Right renal pelvis (tissue), 4 donors: ENCODE measurements at regions not wholly inside any gene's neighbourhood (a gene's known extent, or its start where the extent isn't known, plus 50 kb on each side); places are given as distances from the start of the nearest gene placed in this dataset.
"Not testable (repeated sequence)": the region's sequence is repeated elsewhere in the genome, so short reads cannot be mapped to it uniquely, and the experiment has no call there.

Experiments
- DNase-seq, 4 donors: peaks; one replicate each; pipeline ENCODE4 v3.0.0-alpha.2; 2013; ENCODE audit warnings: low read depth in 4 of 4, low spot score in 3 of 4, missing footprints in 1 of 4

- DNase-seq: no peak
Measured at GRCh38 chr18:11468617-11469016, 140.8 kb upstream of the SLC35G4 start.

GRCh38 chr18:11468120-11468519 is 141.3 kb upstream of the SLC35G4 start:
- DNase-seq: no peak

- DNase-seq: no peak
Measured at GRCh38 chr18:11467611-11468010, 141.8 kb upstream of the SLC35G4 start.

- DNase-seq: no peak
Measured at GRCh38 chr18:11464129-11464528, 145.3 kb upstream of the SLC35G4 start.

GRCh38 chr18:11458447-11458846 is 150.9 kb upstream of the SLC35G4 start:
- DNase-seq: no peak

- not testable (repeated sequence) for DNase-seq
Measured at GRCh38 chr18:11457853-11458252, 151.5 kb upstream of the SLC35G4 start.

- DNase-seq: no peak
Measured at GRCh38 chr18:11454040-11454439, 155.4 kb upstream of the SLC35G4 start.

- not testable (repeated sequence) for DNase-seq
Measured at GRCh38 chr18:11444169-11444568, 165.2 kb upstream of the SLC35G4 start.

GRCh38 chr18:11437046-11437445 is 172.3 kb upstream of the SLC35G4 start:
- no peak for DNase-seq

GRCh38 chr18:11432360-11432811 is 177.0 kb upstream of the SLC35G4 start:
- no peak for DNase-seq

- no peak for DNase-seq
Measured at GRCh38 chr18:11429876-11430275, 179.5 kb upstream of the SLC35G4 start.

- no peak for DNase-seq
Measured at GRCh38 chr18:11425211-11425610, 184.2 kb upstream of the SLC35G4 start.

GRCh38 chr18:11419338-11419737 is 190.1 kb upstream of the SLC35G4 start:
- no peak for DNase-seq

GRCh38 chr18:11412811-11413210 is 196.6 kb upstream of the SLC35G4 start:
- no peak for DNase-seq

GRCh38 chr18:11411048-11411447 is 198.3 kb upstream of the SLC35G4 start:
- no peak for DNase-seq

- no peak for DNase-seq
Measured at GRCh38 chr18:11408555-11409065, 200.8 kb upstream of the SLC35G4 start.

- DNase-seq: no peak
Measured at GRCh38 chr18:11407940-11408339, 201.5 kb upstream of the SLC35G4 start.

GRCh38 chr18:11405804-11406203 is 203.6 kb upstream of the SLC35G4 start:
- no peak for DNase-seq

GRCh38 chr18:11400703-11401102 is 208.7 kb upstream of the SLC35G4 start:
- no peak for DNase-seq

GRCh38 chr18:11398625-11399024 is 210.8 kb upstream of the SLC35G4 start:
- no peak for DNase-seq

GRCh38 chr18:11392980-11393885 is 216.2 kb upstream of the SLC35G4 start:
- no peak for DNase-seq

GRCh38 chr18:11392292-11392691 is 217.1 kb upstream of the SLC35G4 start:
- no peak for DNase-seq
